SK-N-SH treated with all-trans-retinoic acid at 6 μM for 48 hours (cell line): ENCODE measurements at regions not wholly inside any gene's neighbourhood (a gene's known extent, or its start where the extent isn't known, plus 50 kb on each side); places are given as distances from the start of the nearest gene placed in this dataset.

Source experiments
- ATAC-seq: fragments of 200-7000 bp; cut with Tn5 transposase; 3 replicates; pipeline ENCODE4 v1.9.1; 2020; ENCODE audit warnings: mild to moderate bottlenecking, moderate library complexity
- ARNTL ChIP-seq: fragments of 450-650 bp; formaldehyde crosslinking; IDR thresholded peaks from 2 replicates; pipeline ENCODE4 v1.5.0; 2020; ENCODE audit warnings: low read depth, mild to moderate bottlenecking, moderate library complexity, borderline replicate concordance
- CSDC2 ChIP-seq: fragments of 250-450 bp; sonication (Bioruptor Pico); IDR thresholded peaks from 2 replicates; pipeline ENCODE4 v1.5.0; 2020; ENCODE audit warnings: mild to moderate bottlenecking, moderate library complexity
- GLIS3 ChIP-seq: fragments of 250-450 bp; sonication (Bioruptor Pico); IDR thresholded peaks from 2 replicates; pipeline ENCODE4 v1.5.0; 2020; ENCODE audit warnings: mild to moderate bottlenecking, moderate library complexity
- ISL1 ChIP-seq: fragments of 250-450 bp; sonication (Bioruptor Pico); IDR thresholded peaks from 2 replicates; pipeline ENCODE4 v2.1.2; 2022; ENCODE audit warnings: mild to moderate bottlenecking, moderate library complexity
- OSR1 ChIP-seq: fragments of 250-450 bp; sonication (Bioruptor Pico); IDR thresholded peaks from 2 replicates; pipeline ENCODE4 v1.8.0; 2022; ENCODE audit warnings: moderate library complexity, mild to moderate bottlenecking, inconsistent platforms
- PPARA ChIP-seq: fragments of 250-450 bp; sonication (Bioruptor Pico); IDR thresholded peaks from 2 replicates; pipeline ENCODE4 v1.5.0; 2020; ENCODE audit warnings: mild to moderate bottlenecking, borderline replicate concordance
- RARB ChIP-seq: fragments of 250-450 bp; sonication (Bioruptor Pico); IDR thresholded peaks from 2 replicates; pipeline ENCODE4 v1.8.0; 2021; ENCODE audit warnings: mild to moderate bottlenecking, moderate library complexity
- SNAI2 ChIP-seq: fragments of 250-450 bp; sonication (Bioruptor Pico); IDR thresholded peaks from 2 replicates; pipeline ENCODE4 v1.5.0; 2020; ENCODE audit warnings: mild to moderate bottlenecking, moderate library complexity
- TCF4 ChIP-seq: fragments of 250-450 bp; sonication (Bioruptor Pico); IDR thresholded peaks from 2 replicates; pipeline ENCODE4 v1.8.0; 2021; ENCODE audit warnings: mild to moderate bottlenecking, moderate library complexity, borderline replicate concordance
- TOX ChIP-seq: fragments of 250-450 bp; sonication (Bioruptor Pico); IDR thresholded peaks from 2 replicates; pipeline ENCODE4 v1.8.0; 2021; ENCODE audit warnings: mild to moderate bottlenecking, moderate library complexity, borderline replicate concordance
- ZC3H10 ChIP-seq: fragments of 250-450 bp; sonication (Bioruptor Pico); IDR thresholded peaks from 2 replicates; pipeline ENCODE4 v1.5.1; 2021; ENCODE audit warnings: mild to moderate bottlenecking, moderate library complexity
- ZFP3 ChIP-seq: fragments of 250-450 bp; sonication (Bioruptor Pico); IDR thresholded peaks from 2 replicates; pipeline ENCODE4 v1.5.0; 2020; ENCODE audit warnings: mild to moderate bottlenecking, moderate library complexity
- ZFP30 ChIP-seq: fragments of 450-650 bp; formaldehyde crosslinking; IDR thresholded peaks from 2 replicates; pipeline ENCODE4 v1.5.0; 2022; ENCODE audit warnings: mild to moderate bottlenecking, moderate library complexity
- ZNF70 ChIP-seq: fragments of 450-650 bp; formaldehyde crosslinking; IDR thresholded peaks from 2 replicates; pipeline ENCODE4 v1.5.0; 2020; ENCODE audit warnings: mild to moderate bottlenecking, moderate library complexity
- ZNF8 ChIP-seq: fragments of 450-650 bp; formaldehyde crosslinking; IDR thresholded peaks from 2 replicates; pipeline ENCODE4 v1.5.0; 2020; ENCODE audit warnings: mild to moderate bottlenecking, moderate library complexity
- TF ChIP-seq, protein P1 (sequence below): fragments of 250-450 bp; sonication (Bioruptor Pico); IDR thresholded peaks from 2 replicates; pipeline ENCODE4 v1.8.0; 2020; ENCODE audit warnings: mild to moderate bottlenecking, moderate library complexity, borderline replicate concordance
- TF ChIP-seq, protein P2 (sequence below): fragments of 250-450 bp; sonication (Bioruptor Pico); IDR thresholded peaks from 2 replicates; pipeline ENCODE4 v1.5.1; 2020; ENCODE audit warnings: low read depth, mild to moderate bottlenecking, moderate library complexity
- TF ChIP-seq, protein P3 (sequence below): fragments of 250-450 bp; sonication (Bioruptor Pico); IDR thresholded peaks from 2 replicates; pipeline ENCODE4 v1.5.0; 2020; ENCODE audit warnings: mild to moderate bottlenecking, moderate library complexity

DNA sequence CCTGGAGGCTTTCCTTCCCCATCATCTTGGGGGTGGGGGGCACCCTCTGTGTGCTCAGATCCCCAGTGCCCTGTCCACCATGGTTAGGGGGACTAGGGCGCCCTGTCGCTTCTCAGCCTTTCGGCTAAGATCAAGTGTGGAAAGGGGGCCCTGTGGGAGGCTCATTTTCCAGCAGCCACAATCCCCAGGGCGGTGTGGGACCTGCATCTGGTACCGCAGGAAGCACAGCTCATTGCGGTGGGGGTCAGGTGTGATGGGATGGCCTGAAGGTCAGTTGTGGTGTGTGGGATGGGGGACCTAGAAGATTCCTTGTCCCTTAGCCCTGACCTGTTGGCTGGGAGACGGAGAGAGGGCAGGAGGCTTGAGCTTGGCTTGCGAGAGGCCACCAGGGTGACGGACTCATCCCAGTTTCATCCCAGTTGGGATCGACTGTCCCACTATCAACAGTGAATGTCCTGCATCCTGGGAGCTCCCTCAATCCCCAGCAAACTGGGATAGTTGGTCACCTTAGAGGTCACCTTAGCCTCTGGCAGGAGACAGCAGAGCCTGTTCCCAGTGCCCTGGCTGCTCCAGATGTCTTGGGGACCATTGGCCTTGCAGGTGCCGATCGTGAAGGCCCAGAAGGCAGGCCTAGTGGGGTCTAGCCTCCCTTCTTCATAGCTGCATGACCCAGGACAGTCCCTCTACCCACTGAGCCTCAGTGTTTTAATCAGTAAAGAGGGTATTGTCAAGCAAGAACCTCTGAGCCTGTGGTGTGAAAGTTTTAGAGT lies 64.5 kb upstream of the PMEPA1 start (continued):
- TF ChIP-seq GLIS3: no peak

DNA sequence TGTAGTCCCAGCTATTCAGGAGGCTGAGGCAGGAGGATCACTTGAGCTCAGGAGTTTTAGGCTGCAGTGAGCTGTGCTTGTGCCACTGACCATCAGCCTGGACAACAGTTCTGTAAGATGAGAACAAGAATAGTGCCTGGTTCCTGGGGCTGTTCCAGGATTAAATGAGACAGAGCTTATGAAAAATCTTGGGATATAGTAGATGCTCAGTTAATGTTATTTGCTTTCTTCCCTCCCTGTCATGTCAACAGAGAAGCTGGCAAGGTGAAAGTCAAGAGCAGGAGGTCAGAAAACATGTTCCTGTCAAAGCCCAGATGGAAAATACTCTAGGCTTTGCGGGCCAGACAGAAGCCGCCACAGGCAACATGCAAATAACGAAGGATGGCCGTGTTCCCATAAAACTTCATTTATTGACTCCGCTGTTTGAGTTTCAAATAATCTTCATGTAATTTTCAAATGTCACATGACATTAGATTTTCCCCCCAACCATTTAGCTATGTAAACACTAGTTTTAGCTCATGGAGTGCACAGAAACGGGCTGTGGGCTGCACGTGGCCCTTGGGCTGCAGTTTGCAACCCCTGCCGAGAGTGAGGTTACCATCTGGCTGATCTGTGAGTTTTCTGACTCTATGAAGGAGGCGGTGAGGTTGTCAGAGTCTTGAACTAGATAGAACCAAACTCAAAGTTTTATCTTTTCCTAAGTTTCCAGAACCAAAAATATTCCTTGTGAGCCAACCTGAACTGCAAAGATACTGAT lies 63.4 kb upstream of the PMEPA1 start:
- TF ChIP-seq, protein P1, sequence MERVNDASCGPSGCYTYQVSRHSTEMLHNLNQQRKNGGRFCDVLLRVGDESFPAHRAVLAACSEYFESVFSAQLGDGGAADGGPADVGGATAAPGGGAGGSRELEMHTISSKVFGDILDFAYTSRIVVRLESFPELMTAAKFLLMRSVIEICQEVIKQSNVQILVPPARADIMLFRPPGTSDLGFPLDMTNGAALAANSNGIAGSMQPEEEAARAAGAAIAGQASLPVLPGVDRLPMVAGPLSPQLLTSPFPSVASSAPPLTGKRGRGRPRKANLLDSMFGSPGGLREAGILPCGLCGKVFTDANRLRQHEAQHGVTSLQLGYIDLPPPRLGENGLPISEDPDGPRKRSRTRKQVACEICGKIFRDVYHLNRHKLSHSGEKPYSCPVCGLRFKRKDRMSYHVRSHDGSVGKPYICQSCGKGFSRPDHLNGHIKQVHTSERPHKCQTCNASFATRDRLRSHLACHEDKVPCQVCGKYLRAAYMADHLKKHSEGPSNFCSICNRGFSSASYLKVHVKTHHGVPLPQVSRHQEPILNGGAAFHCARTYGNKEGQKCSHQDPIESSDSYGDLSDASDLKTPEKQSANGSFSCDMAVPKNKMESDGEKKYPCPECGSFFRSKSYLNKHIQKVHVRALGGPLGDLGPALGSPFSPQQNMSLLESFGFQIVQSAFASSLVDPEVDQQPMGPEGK: no peak
- TF ChIP-seq CSDC2 (CRISPR knock-in tag) (no peak), ARNTL (CRISPR knock-in tag) (no peak), TOX (CRISPR knock-in tag) (no peak), GLIS3 (no peak), TCF4 (CRISPR knock-in tag) (no peak), ZFP3 (CRISPR knock-in tag) (no peak)
- TF ChIP-seq, protein P2, sequence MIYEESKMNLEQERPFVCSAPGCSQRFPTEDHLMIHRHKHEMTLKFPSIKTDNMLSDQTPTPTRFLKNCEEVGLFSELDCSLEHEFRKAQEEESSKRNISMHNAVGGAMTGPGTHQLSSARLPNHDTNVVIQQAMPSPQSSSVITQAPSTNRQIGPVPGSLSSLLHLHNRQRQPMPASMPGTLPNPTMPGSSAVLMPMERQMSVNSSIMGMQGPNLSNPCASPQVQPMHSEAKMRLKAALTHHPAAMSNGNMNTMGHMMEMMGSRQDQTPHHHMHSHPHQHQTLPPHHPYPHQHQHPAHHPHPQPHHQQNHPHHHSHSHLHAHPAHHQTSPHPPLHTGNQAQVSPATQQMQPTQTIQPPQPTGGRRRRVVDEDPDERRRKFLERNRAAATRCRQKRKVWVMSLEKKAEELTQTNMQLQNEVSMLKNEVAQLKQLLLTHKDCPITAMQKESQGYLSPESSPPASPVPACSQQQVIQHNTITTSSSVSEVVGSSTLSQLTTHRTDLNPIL (CRISPR knock-in tag): no peak
- TF ChIP-seq, protein P3, sequence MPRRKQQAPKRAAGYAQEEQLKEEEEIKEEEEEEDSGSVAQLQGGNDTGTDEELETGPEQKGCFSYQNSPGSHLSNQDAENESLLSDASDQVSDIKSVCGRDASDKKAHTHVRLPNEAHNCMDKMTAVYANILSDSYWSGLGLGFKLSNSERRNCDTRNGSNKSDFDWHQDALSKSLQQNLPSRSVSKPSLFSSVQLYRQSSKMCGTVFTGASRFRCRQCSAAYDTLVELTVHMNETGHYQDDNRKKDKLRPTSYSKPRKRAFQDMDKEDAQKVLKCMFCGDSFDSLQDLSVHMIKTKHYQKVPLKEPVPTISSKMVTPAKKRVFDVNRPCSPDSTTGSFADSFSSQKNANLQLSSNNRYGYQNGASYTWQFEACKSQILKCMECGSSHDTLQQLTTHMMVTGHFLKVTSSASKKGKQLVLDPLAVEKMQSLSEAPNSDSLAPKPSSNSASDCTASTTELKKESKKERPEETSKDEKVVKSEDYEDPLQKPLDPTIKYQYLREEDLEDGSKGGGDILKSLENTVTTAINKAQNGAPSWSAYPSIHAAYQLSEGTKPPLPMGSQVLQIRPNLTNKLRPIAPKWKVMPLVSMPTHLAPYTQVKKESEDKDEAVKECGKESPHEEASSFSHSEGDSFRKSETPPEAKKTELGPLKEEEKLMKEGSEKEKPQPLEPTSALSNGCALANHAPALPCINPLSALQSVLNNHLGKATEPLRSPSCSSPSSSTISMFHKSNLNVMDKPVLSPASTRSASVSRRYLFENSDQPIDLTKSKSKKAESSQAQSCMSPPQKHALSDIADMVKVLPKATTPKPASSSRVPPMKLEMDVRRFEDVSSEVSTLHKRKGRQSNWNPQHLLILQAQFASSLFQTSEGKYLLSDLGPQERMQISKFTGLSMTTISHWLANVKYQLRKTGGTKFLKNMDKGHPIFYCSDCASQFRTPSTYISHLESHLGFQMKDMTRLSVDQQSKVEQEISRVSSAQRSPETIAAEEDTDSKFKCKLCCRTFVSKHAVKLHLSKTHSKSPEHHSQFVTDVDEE (CRISPR knock-in tag): no peak
- TF ChIP-seq, all 23 proteins: peak for 0
- no peak for ATAC-seq

DNA sequence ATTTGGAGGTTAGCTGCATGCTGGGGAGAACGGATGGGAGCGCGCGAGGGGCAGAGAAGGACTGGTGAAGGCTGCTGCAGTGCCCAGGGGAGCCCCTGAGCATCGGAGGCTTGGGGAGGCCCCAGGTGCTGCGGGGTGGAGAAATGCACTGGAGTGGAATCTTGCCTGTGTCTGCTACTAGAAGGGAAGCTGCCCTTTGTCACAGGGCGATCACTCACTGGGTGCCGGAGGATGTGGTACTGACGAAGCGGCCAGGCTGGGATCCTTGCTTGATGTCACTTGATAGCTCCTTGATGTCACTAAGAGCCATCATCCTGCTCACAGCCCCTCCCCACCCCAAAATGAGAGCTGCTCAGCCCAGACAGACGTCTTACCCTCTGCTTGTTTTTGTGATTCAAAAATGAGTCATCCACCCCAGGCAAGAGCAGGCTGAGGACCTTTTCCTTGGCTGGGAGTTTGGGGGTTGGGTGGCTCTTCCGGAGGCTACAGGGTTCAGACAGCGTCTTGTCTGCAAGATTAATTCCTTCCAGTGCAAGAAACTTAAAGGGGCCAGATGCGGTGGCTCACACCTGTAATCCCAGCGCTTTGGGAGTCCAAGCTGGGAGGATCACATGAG lies 62.6 kb upstream of the PMEPA1 start:
- ATAC-seq: peak; percentile 92
- TF ChIP-seq ISL1: no peak
- no peak for TF ChIP-seq PPARA (CRISPR knock-in tag)
- TF ChIP-seq OSR1: no peak
- TF ChIP-seq ARNTL (CRISPR knock-in tag): no peak
- no peak for TF ChIP-seq ZC3H10 (CRISPR knock-in tag)
- TF ChIP-seq ZNF8: no peak
- no peak for TF ChIP-seq RARB (CRISPR knock-in tag)
- no peak for TF ChIP-seq SNAI2 (CRISPR knock-in tag)
- TF ChIP-seq, protein P1: no peak
- TF ChIP-seq ZNF70 (CRISPR knock-in tag): no peak
- TF ChIP-seq, protein P3 (CRISPR knock-in tag): no peak
- no peak for TF ChIP-seq ZFP30 (CRISPR knock-in tag)
